SKM-1 treated with dmso at 0.1 percent for 144 hours (cell line): ENCODE measurements at regions not wholly inside any gene's neighbourhood (a gene's known extent, or its start where the extent isn't known, plus 50 kb on each side); places are given as distances from the start of the nearest gene placed in this dataset.
"Not testable (repeated sequence)": the region's sequence is repeated elsewhere in the genome, so short reads cannot be mapped to it uniquely, and the experiment has no call there.

ENCODE experiments used
- DNase-seq: peaks from one replicate; lab custom pipeline; 2025; ENCODE audit not compliant: unreplicated experiment; lab: John Stamatoyannopoulos, UW

DNA sequence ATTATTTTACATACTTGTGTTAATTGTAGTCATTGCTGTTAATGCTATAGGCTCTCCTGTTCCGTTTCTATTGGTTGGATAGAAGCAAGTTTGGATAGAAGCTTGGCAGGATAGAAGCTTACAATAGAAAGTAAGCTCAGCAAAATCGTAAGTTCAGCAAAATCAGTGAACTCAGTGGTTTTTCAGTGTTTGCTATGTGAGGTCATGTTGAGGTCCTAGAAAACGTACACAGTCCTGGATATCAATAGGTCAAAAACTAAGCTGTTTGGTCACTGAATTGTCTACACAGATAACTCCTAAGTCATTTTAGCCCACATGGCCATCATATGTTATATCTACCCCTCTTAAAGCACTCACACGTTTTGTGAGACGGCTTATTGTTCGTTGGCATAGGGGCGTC lies 299.4 kb downstream of the MAN2A1 start:
- no peak for DNase-seq

GRCh38 chr5:109989994-109990722 lies 300.4 kb downstream of the MAN2A1 start:
- no peak for DNase-seq

GRCh38 chr5:109990723-109991359 lies 301.1 kb downstream of the MAN2A1 start:
- no peak for DNase-seq

DNA sequence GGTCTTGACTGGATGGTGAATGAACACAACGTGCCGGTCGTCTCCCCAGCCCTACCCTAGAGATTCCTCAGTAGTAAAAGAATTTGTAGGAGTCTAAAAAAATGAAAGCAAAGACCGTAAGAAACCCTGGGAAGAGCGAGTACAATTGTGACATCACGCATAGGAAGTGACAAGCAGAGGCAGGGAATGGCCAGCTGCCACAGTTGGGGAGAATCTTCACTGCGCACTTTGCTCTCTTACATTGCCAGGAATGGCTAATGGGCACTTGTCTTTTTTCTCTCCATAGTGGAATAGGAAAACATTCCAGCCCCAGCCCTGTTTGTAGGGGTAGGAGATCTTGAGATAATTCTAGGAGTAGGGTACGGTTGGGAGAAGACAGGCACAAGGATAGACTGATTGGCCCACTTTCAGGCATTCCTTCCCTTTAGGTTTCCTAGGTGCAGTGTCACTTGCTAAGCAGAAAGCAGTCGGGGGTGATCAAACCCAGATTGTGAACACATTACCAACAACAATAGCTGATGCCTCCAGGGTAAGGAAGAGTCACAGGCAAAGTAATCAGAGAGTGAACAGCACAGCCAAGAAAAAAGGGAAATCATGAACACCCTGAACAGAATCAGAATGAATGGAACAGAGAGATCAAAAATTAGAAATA lies 302.7 kb downstream of the MAN2A1 start:
- DNase-seq = no peak

DNA sequence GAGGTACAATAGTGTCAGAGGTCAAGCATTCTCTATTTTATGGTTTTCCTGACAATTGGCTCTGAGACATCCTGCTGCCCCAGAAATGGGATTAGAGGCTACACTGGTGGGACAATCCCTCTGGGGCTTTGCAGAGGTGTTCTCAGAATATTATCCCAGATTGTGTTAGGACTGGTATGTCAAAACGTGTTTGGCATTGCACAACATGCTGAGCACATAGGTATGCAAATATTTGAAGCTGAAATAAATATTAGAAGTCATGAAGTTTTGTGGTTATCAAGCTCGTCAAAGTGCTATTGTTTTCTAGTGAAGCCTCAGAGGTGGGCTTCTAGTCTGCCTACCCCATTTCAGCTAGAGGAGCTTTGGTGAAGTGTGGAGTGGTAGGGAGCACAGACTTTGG lies 304.4 kb downstream of the MAN2A1 start:
- DNase-seq = no peak

DNA sequence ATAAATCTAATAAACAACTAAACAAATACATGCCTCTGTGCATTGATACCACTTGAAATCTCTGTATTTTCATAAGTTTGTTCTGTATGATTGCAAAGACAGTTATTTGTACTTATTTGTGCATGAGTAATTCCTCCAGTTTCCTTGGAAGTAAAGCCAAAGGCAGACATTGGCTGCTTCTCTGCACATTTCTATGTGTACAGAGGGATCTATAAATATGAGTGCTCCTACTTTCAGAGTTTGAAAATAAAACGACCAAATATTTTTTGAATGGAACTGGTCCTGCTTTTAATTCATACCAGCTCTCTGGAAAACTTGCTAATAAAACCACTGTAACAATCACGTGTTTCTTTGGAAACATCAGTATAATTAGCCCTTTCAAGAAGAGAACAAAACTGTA lies 306.5 kb downstream of the MAN2A1 start:
- no peak for DNase-seq

GRCh38 chr5:109997161-109997560 lies 307.4 kb downstream of the MAN2A1 start:
- no peak for DNase-seq

DNA sequence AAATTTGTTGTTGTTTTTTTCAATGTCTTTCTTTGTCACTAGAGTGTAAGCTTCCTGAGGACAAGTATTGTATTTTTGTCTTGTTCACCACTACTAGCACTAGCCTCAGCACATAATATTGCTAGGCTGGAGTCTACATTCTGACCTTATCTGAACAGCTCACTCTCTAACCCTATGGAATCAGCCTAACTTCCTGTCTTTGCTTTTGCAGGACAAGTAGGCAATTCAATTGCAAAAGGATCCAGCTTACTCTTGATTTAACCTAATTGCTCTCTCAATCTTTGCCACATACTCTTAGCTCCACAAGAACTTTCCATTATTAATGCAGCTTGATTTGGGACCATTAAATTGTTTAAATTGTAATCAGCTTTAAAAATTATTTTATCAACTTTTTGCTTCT lies 308.5 kb downstream of the MAN2A1 start:
- no peak for DNase-seq

GRCh38 chr5:109998726-109999125 lies 309.0 kb downstream of the MAN2A1 start:
- DNase-seq = no peak

DNA sequence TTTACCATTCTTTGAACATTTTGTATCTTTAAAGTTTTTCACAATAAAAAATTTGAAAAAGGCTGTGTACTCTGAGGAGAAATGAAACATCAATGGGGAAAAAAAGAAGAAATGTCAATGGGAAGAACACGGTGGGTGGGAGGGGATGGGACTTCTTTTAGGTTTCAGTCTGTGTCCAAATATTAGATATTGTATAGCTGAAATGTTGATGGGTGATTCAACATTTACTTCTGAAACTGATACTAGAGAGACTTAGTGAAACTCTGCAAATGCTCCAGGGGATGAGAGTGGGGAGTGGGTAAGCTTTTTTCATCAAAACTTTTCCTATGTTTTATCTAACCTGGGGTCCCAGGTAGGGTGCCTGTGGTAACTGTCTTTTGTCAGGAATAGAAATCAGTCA lies 311.9 kb downstream of the MAN2A1 start:
- DNase-seq = no peak

DNA sequence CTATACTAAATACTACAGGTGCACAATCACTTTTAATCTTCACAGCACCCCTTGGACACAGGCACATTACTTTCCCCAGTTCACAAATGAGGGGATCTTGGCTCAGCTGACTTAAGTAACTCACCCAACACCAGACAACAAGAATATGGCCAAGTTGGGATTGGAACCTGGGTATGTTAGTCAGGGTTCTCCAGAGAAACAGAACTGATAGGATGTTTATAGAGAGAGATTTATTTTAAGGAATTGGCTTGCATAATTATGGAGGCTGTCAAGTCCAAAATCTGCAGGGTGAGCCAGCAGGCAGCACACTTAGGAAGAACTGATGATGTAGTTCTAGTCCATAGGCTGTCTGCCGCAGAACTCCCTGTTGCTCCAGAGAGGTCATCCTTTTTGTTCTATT lies 312.9 kb downstream of the MAN2A1 start:
- no peak for DNase-seq

DNA sequence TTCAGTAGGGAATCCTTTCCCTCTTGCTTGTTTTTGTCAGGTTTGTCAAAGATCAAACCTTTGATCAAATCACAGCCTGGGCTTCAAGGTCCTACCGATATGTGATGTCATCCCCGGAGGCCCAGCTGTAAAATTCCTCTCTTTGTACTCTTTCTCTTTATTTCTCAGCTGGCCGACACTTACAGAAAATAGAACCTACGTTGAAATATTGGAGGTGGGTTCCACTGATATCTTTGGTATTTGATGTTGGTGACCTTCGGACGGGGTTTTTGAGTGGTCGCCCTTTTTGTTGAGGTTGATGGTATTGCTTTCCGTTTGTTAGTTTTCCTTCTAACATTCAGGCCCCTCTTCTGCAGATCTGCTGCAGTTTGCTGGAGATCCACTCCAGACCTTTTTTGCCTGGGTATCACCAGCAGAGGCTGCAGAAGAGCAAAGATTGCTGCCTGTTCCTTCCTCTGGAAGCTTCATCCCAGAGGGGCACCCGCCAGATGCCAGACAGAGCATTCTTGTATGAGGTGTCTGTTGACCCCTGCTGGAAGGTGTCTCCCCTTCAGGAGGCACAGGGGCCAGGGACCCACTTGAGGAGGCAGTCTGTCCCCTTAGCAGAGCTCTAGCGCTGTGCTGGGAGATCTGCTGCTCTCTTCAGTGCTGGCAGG lies 316.3 kb downstream of the MAN2A1 start:
- not testable (repeated sequence) for DNase-seq

GRCh38 chr5:110007101-110007500 lies 317.4 kb downstream of the MAN2A1 start:
- no peak for DNase-seq

- no peak for DNase-seq
Measured at GRCh38 chr5:110008131-110008530, 318.4 kb downstream of the MAN2A1 start.

GRCh38 chr5:110012145-110012544 lies 322.4 kb downstream of the MAN2A1 start:
- DNase-seq = no peak

GRCh38 chr5:110013017-110013416 lies 323.3 kb downstream of the MAN2A1 start:
- DNase-seq = no peak

- DNase-seq = no peak
Measured at GRCh38 chr5:110017854-110018253, 328.1 kb downstream of the MAN2A1 start.

GRCh38 chr5:110018509-110018908 lies 328.8 kb downstream of the MAN2A1 start:
- no peak for DNase-seq

- DNase-seq = no peak
Measured at GRCh38 chr5:110019119-110019518, 329.4 kb downstream of the MAN2A1 start.

- no peak for DNase-seq
Measured at GRCh38 chr5:110019780-110020179, 330.1 kb downstream of the MAN2A1 start.

DNA sequence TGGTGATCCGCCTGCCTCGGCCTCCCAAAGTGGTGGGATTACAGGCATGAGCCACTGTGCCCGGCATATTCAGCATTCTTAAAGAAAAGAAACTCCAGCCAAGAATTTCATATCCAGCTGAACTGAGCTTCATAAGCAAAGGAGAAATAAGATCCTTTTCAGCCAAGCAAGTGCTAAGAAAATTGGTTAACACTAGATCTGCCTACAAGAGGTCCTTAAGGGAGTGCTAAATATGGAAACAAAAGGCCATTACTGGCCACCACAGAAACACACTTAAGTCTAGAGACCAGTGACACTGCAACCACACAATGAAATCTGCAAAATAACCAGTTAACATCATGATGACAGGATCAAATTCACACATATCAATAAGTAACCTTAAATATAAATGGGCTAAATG lies 331.5 kb downstream of the MAN2A1 start:
- no peak for DNase-seq

- DNase-seq = no peak
Measured at GRCh38 chr5:110025160-110025559, 335.4 kb downstream of the MAN2A1 start.
